ENCODE measurements at regions not wholly inside any gene's neighbourhood (a gene's known extent, or its start where the extent isn't known, plus 50 kb on each side); places are given as distances from the start of the nearest gene placed in this dataset.

- TF ChIP-seq, protein P1, sequence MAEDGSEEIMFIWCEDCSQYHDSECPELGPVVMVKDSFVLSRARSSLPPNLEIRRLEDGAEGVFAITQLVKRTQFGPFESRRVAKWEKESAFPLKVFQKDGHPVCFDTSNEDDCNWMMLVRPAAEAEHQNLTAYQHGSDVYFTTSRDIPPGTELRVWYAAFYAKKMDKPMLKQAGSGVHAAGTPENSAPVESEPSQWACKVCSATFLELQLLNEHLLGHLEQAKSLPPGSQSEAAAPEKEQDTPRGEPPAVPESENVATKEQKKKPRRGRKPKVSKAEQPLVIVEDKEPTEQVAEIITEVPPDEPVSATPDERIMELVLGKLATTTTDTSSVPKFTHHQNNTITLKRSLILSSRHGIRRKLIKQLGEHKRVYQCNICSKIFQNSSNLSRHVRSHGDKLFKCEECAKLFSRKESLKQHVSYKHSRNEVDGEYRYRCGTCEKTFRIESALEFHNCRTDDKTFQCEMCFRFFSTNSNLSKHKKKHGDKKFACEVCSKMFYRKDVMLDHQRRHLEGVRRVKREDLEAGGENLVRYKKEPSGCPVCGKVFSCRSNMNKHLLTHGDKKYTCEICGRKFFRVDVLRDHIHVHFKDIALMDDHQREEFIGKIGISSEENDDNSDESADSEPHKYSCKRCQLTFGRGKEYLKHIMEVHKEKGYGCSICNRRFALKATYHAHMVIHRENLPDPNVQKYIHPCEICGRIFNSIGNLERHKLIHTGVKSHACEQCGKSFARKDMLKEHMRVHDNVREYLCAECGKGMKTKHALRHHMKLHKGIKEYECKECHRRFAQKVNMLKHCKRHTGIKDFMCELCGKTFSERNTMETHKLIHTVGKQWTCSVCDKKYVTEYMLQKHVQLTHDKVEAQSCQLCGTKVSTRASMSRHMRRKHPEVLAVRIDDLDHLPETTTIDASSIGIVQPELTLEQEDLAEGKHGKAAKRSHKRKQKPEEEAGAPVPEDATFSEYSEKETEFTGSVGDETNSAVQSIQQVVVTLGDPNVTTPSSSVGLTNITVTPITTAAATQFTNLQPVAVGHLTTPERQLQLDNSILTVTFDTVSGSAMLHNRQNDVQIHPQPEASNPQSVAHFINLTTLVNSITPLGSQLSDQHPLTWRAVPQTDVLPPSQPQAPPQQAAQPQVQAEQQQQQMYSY (CRISPR knock-in tag; IDR thresholded peaks at IDR 0.05), result no peak
- TF ChIP-seq ZNF592 (IDR thresholded peaks at IDR 0.05) (no peak), BRCA1 (IDR thresholded peaks at IDR 0.05; ENCODE audit: low read depth, low read length) (no peak), ATF2 (IDR thresholded peaks at IDR 0.05; ENCODE audit: low read length) (no peak)
- TF ChIP-seq, protein P2, sequence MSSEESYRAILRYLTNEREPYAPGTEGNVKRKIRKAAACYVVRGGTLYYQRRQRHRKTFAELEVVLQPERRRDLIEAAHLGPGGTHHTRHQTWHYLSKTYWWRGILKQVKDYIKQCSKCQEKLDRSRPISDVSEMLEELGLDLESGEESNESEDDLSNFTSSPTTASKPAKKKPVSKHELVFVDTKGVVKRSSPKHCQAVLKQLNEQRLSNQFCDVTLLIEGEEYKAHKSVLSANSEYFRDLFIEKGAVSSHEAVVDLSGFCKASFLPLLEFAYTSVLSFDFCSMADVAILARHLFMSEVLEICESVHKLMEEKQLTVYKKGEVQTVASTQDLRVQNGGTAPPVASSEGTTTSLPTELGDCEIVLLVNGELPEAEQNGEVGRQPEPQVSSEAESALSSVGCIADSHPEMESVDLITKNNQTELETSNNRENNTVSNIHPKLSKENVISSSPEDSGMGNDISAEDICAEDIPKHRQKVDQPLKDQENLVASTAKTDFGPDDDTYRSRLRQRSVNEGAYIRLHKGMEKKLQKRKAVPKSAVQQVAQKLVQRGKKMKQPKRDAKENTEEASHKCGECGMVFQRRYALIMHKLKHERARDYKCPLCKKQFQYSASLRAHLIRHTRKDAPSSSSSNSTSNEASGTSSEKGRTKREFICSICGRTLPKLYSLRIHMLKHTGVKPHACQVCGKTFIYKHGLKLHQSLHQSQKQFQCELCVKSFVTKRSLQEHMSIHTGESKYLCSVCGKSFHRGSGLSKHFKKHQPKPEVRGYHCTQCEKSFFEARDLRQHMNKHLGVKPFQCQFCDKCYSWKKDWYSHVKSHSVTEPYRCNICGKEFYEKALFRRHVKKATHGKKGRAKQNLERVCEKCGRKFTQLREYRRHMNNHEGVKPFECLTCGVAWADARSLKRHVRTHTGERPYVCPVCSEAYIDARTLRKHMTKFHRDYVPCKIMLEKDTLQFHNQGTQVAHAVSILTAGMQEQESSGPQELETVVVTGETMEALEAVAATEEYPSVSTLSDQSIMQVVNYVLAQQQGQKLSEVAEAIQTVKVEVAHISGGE (CRISPR knock-in tag; IDR thresholded peaks at IDR 0.05), result no peak
- TF ChIP-seq, protein P3, sequence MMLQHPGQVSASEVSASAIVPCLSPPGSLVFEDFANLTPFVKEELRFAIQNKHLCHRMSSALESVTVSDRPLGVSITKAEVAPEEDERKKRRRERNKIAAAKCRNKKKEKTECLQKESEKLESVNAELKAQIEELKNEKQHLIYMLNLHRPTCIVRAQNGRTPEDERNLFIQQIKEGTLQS (IDR thresholded peaks at IDR 0.05; ENCODE audit: borderline replicate concordance, extremely low read depth, low read depth, low read length), result no peak
- TF ChIP-seq, protein P4, sequence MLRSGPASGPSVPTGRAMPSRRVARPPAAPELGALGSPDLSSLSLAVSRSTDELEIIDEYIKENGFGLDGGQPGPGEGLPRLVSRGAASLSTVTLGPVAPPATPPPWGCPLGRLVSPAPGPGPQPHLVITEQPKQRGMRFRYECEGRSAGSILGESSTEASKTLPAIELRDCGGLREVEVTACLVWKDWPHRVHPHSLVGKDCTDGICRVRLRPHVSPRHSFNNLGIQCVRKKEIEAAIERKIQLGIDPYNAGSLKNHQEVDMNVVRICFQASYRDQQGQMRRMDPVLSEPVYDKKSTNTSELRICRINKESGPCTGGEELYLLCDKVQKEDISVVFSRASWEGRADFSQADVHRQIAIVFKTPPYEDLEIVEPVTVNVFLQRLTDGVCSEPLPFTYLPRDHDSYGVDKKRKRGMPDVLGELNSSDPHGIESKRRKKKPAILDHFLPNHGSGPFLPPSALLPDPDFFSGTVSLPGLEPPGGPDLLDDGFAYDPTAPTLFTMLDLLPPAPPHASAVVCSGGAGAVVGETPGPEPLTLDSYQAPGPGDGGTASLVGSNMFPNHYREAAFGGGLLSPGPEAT (IDR thresholded peaks at IDR 0.05; ENCODE audit: low read depth), result no peak
Observed at GRCh38 chr2:239669899-239670460, 269.2 kb upstream of the HDAC4 start (continued).

Measured in GM12878 (cell line).